Jurkat, Clone E6-1 (cell line): ENCODE measurements at regions not wholly inside any gene's neighbourhood (a gene's known extent, or its start where the extent isn't known, plus 50 kb on each side); places are given as distances from the start of the nearest gene placed in this dataset.

Experiments used
- DNase-seq: peaks from one replicate; pipeline ENCODE4 v3.0.0-alpha.2; 2011; ENCODE audit warnings: low read depth, low spot score
- H3K4me3 ChIP-seq: 2 replicates; pipeline ENCODE4 v1.5.1; 2011; ENCODE audit warnings: mild to moderate bottlenecking, low read length, control low read depth, moderate library complexity

DNA sequence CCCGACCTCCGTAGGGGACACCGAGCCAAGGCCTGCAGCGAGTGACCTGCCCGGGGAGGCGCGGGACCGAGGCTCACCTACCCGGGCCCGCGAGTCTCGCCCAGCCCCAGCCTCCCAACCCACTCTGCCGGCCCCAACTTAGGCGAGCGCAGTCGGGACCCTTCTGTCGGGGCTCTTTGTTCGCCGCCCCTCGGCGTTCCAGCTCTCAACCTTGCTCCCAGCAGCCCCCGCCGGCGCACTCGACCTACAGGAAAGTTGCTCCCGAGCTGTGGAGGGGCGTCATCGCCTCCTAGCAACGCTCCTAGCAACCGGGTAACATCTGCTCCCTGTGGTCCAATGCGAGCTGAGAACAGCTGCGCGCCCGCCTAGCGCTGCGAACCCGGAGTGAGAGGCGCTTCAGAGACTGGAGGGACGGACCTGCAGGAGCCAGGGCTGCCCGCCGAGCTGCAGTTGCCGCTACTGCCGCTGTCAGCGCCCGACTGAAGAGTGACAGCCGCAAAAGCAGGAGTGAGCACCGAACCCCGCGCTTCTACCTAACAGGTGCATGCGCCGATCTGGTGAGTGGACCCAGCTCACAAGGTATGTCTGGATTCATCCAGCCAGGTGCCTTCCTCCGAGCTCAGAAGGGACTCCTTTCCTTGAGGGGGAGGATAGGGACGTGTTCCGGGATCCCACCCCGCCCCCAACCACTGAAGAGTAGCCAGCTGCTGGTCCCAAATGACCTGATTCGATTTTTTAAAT lies 355.0 kb downstream of the SNAPC1 start:
- no peak overlapping the region for H3K4me3 ChIP-seq
- peak; percentile 26 for DNase-seq

GRCh38 chr14:62117751-62118105 lies 355.5 kb downstream of the SNAPC1 start:
- no peak overlapping the region for H3K4me3 ChIP-seq
- DNase-seq = no peak

- no peak overlapping the region for H3K4me3 ChIP-seq
- DNase-seq = no peak
Measured at GRCh38 chr14:62118461-62118860, 356.2 kb downstream of the SNAPC1 start.

DNA sequence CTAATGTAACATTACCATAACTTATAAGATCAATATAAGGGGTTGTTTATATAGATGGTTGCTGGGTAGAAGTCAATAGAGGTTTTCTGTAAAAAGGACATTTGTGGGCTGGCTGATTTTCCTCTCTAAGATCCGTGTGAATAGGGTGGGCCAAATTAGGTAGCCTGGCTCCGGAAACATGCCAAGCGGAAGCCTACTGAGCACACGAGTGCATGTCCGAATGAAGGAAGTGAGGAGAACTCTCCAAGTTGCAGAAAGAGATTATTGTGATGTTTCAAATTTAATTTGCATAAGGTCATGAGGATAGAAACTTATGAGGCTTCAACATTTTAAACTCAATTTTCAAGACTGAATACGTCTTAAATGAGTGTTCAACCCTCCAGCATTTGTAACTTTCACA lies 356.7 kb downstream of the SNAPC1 start:
- DNase-seq = no peak
- H3K4me3 ChIP-seq = no peak overlapping the region

DNA sequence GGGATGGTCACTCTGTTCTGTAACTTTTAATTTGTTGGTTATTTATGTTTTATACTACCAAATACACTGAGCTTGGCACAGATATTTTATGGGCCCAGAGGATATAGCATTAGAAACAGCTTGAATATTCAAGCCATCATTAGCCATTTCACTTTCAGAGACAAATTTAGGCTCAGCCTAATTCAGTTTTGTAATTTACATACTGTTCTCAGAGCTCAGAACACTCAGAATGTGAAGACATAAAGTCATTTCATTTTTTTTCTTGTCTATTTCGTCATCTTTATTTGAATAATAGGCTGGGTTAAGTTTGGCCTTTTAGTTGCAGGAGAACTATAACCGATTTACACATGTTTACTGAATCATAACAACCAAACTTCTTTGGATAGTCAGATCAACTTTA lies 361.7 kb downstream of the SNAPC1 start:
- no peak for DNase-seq

DNA sequence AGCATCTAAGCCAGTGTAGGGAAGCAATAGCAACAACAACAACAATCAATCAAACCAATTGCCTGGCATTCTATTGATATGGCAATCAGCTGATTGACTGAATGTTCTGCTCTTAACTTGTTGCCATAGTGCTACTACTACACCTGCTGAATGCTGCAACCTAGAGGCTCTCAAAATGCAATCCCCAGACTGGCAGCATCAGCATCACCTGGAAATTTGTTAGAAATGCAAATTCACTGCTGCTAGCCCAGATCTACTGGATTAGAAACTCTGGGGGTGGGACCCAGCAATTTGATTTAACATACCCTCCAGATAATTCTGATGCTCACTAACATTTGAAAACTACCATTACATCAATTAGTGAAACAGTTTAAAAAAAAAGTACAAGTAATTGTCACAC lies 363.6 kb downstream of the SNAPC1 start:
- H3K4me3 ChIP-seq = no peak overlapping the region
- DNase-seq = no peak

More for the DNA sequence above, 361.7 kb downstream of the SNAPC1 start:
- H3K4me3 ChIP-seq = no peak overlapping the region

GRCh38 chr14:62126879-62127478 lies 364.8 kb downstream of the SNAPC1 start:
- peak; percentile 55 for DNase-seq
- no peak overlapping the region for H3K4me3 ChIP-seq

GRCh38 chr14:62130441-62130840 lies 368.2 kb downstream of the SNAPC1 start:
- no peak for DNase-seq
- H3K4me3 ChIP-seq = no peak overlapping the region

GRCh38 chr14:62133776-62134550 lies 371.7 kb downstream of the SNAPC1 start:
- DNase-seq = no peak
- no peak overlapping the region for H3K4me3 ChIP-seq

DNA sequence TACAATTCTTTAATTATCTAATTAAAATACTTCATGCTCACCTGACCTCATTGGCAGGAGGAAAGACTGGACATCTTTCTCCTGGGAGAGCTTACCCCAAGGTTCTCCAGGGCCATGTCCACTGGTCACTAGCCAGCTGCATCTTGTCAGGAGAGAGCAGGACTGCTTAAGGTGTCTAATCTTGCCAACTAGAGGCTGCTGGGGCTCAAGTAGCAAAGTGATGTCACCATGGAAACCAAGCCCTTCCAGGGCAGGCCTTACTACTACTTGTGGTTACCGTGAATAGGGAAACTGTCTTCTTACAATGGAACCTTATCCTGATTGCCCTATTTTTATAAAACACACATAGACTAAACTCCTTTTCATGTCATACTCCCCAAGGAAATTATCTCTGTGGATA lies 376.4 kb downstream of the SNAPC1 start:
- H3K4me3 ChIP-seq = no peak overlapping the region
- no peak for DNase-seq

DNA sequence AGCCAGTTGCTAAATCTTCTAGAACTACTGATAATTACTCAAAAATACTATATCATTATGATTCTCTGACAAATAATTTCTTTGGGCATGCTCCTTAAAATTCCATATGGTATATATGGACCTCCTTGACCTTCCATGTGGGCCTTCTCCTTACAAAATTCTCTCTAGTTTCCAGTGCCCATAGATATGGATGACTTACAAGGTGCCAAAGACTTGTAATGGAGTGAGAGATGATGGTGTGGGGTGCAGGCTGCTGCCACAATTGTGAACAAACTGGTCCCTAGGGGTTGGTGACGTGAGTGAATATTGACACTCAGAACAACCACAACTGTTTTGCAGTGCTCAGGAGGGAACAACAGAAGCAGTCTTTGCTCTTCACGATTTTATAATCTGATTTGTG lies 378.9 kb downstream of the SNAPC1 start:
- no peak overlapping the region for H3K4me3 ChIP-seq
- no peak for DNase-seq

- no peak for DNase-seq
Measured at GRCh38 chr14:62143245-62143644, 381.0 kb downstream of the SNAPC1 start.

DNA sequence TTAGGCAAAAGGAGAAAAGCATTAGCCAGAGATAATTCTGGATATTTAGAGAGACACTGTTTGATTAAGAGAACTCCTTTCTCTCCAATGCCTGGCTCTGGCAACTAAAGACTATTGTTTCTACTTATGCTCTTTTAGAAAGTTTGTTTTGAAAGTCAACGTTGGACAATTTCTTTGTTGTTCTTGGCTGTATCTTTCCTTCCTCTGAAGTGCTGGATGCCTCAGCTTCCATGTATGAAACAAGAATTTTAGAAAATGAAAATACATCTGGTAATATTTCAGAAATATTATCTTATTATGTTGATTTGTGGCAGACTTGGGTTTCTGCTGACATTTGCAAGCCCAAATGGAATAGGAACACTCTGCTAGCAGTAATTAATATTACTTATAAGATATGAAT lies 382.6 kb downstream of the SNAPC1 start:
- no peak for DNase-seq
- no peak overlapping the region for H3K4me3 ChIP-seq

More at GRCh38 chr14:62143245-62143644, 381.0 kb downstream of the SNAPC1 start:
- no peak overlapping the region for H3K4me3 ChIP-seq

DNA sequence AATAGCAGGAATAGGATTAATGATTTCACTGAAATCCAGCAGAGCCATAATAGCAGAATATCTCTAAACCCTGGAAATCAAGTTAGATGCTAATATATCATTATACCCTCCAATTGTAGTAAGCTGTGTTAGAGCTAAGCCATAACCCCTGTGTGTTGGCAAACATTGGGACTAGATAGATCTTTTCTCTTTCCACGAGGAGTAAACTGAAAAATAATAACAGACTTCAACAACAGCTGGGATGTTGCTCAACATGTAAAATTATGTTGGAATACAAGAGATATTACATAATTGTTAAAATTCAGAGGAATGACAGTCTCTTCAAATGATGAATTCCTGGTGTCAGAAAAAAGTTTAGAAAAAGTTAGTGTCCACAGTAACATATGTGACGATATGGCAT lies 383.8 kb downstream of the SNAPC1 start:
- DNase-seq = no peak
- H3K4me3 ChIP-seq = no peak overlapping the region

GRCh38 chr14:62156052-62156451 lies 393.8 kb downstream of the SNAPC1 start:
- DNase-seq = no peak
- H3K4me3 ChIP-seq = no peak overlapping the region

- no peak overlapping the region for H3K4me3 ChIP-seq
- no peak for DNase-seq
Measured at GRCh38 chr14:62158779-62159178, 396.6 kb downstream of the SNAPC1 start.

DNA sequence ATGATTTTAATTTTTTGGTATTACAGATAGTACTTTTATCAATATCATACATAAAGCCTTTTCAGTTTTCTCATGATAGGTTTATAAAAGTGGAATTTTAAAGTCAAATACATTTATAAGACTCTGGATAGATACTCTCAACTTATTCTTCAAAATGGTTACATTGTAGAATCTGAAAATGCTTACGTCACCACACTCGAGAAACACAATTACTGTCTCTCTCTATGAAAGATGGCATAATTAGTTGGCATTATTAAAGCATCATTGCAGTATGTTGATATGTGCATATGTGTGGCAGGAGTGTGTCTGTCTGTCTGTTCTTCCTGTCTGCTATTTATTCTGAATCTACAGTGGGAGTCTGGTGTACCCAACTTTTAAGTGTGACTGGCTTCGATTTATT lies 397.1 kb downstream of the SNAPC1 start:
- DNase-seq = no peak
- no peak overlapping the region for H3K4me3 ChIP-seq

- no peak overlapping the region for H3K4me3 ChIP-seq
- DNase-seq = peak; percentile 35
Measured at GRCh38 chr14:62162998-62163589, 400.9 kb downstream of the SNAPC1 start.

DNA sequence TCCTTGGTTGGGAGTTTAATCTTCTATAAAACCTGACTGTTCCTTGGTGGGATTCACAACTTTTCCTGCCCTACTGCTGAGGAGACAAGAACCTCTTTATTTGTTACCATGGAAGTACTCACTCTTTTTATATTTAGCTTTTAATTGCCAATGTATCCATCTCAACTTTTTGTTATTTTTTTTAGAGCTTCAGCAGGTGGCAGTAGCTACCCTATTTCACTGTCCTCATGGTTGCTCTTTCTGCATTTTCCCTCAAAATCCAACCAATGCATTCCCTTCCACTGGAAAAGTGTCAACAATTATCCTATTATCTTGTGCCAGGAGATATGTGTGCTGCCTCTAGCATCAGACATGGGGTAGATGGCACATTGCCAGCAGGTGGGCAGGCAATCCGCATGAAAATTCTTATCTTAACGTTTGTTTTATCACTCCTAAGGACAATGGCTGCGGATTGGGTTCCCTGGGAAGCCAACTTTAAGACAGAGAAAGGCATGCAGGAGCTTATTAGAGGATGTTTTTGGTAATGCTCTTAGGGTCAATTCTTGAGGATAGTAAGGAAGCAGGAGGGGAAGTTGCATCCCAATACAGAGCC lies 406.4 kb downstream of the SNAPC1 start:
- H3K4me3 ChIP-seq = no peak overlapping the region
- DNase-seq = no peak
